ENCODE measurements at regions not wholly inside any gene's neighbourhood (a gene's known extent, or its start where the extent isn't known, plus 50 kb on each side); places are given as distances from the start of the nearest gene placed in this dataset.

GRCh38 chr6:137560184-137560563 is 66.0 kb upstream of the OLIG3 start:
- H3K79me2 ChIP-seq (ENCODE audit: control insufficient read depth, insufficient read depth, low read length), result no peaks in the 10 kb centered on the region
- no peaks in the 10 kb centered on the region for H3K9me3 ChIP-seq (replicated peaks; ENCODE audit: control insufficient read depth, insufficient read depth, low read length)
- 50% methylated on average over 1 of the region's 1 CpG for WGBS (ENCODE audit: insufficient coverage, insufficient replicate concordance, low lambda C conversion rate, missing lambda C conversion rate)
- ChIA-PET RAD21 (ENCODE audit: unreplicated experiment) (interaction anchor here (1.1 kb wide), 1 partner anchor 82 kb away, joined by 3 read pairs; no protein-coding TSS in a partner anchor), POLR2A (interaction anchor here (0.6 kb wide), 1 partner anchor 528 kb away, joined by 3 read pairs; no protein-coding TSS in a partner anchor), CTCF (interaction anchor here (1.1 to 2.3 kb wide), 9 partner anchors 10 to 446 kb away, joined by 3 to 6 read pairs (median 4); no protein-coding TSS in a partner anchor), SMC1A (ENCODE audit: uncharacterized antibody, unreplicated experiment) (interaction anchor here (1.1 to 1.2 kb wide), 2 partner anchors 70 to 78 kb away, joined by 3 to 5 read pairs; no protein-coding TSS in a partner anchor)
- H3K4me3 ChIP-seq, result no peak overlapping the region
- no peak overlapping the region for H3K4me2 ChIP-seq (ENCODE audit: control insufficient read depth, insufficient read depth)
- H3K27me3 ChIP-seq (replicated peaks in 1 of 2; ENCODE audit: control insufficient read depth in 2 of 2, insufficient read depth in 2 of 2, low read length in 1 of 2), result no peaks in the 10 kb centered on the region
- intact Hi-C loops (cut with micrococcal nuclease; ENCODE audit: unreplicated experiment), result no loop called here
- no peaks in the 10 kb centered on the region for H3K4me1 ChIP-seq (ENCODE audit: control insufficient read depth, insufficient read depth, low read length)
- no peaks in the 10 kb centered on the region for H3K36me3 ChIP-seq (ENCODE audit: control insufficient read depth in 2 of 2, insufficient read depth in 2 of 2, low read length in 1 of 2)
- ATAC-seq (no peak), FAIRE-seq (no peak), DNase-seq (ENCODE audit: low read depth, low spot score) (no peak)
- no peak overlapping the region for H3K9ac ChIP-seq (ENCODE audit: control insufficient read depth, insufficient read depth, low read length)
- no peak overlapping the region for H3K27ac ChIP-seq (ENCODE audit: control insufficient read depth, insufficient read depth)
- no TSS peak for BruUV-seq (replicated peaks)
- in situ Hi-C loops (cut with MboI), result no loop called here
- no peak overlapping the region for H2AFZ ChIP-seq (ENCODE audit: control insufficient read depth, low read depth, low read length)
- no peaks in the 10 kb centered on the region for H4K20me1 ChIP-seq (ENCODE audit: control insufficient read depth, insufficient read depth)
- TF ChIP-seq EP300 (IDR thresholded peaks at IDR 0.05; ENCODE audit: borderline replicate concordance in 1 of 2, control insufficient read depth in 1 of 2, low read depth in 2 of 2, low read length in 2 of 2) (no peak), DPF2 (IDR thresholded peaks at IDR 0.05) (no peak), YY1 (IDR thresholded peaks at IDR 0.05; ENCODE audit: low read depth, low read length) (no peak), ELK1 (IDR thresholded peaks at IDR 0.05; ENCODE audit: low read depth, low read length) (no peak), CHD2 (IDR thresholded peaks at IDR 0.05; ENCODE audit: borderline replicate concordance, low read depth, low read length) (no peak), SKIL (IDR thresholded peaks at IDR 0.05; ENCODE audit: low read depth, poor library complexity, severe bottlenecking) (no peak), FOS (IDR thresholded peaks at IDR 0.05; ENCODE audit: borderline replicate concordance, extremely low read depth, insufficient read length) (no peak), BRCA1 (IDR thresholded peaks at IDR 0.05; ENCODE audit: low read depth, low read length) (no peak), SREBF1 (IDR thresholded peaks at IDR 0.05; ENCODE audit: low read length) (no peak), IRF3 (IDR thresholded peaks at IDR 0.05) (no peak), CBX3 (IDR thresholded peaks at IDR 0.05; ENCODE audit: borderline replicate concordance, low read depth) (no peak), SUPT20H (IDR thresholded peaks at IDR 0.05; ENCODE audit: borderline replicate concordance, control insufficient read depth, low read depth, low read length) (no peak), HDAC6 (IDR thresholded peaks at IDR 0.05; ENCODE audit: unreplicated experiment) (no peak), CEBPB (IDR thresholded peaks at IDR 0.05; ENCODE audit: borderline replicate concordance in 1 of 2, low read depth in 2 of 2, low read length in 2 of 2) (no peak), ZBTB4 (CRISPR knock-in tag; IDR thresholded peaks at IDR 0.05) (no peak)
